GM12865 (cell line): ENCODE measurements at regions not wholly inside any gene's neighbourhood (a gene's known extent, or its start where the extent isn't known, plus 50 kb on each side); places are given as distances from the start of the nearest gene placed in this dataset.

Experiments
- DNase-seq: peaks from one replicate; pipeline ENCODE4 v3.0.0; 2010; ENCODE audit warnings: low read depth
- H3K4me3 ChIP-seq: 2 replicates; pipeline ENCODE4 v1.5.1; 2011; ENCODE audit warnings: mild to moderate bottlenecking, low read depth, low read length, control low read depth
- TF ChIP-seq, protein P1 (sequence below): IDR thresholded peaks from 2 replicates; pipeline ENCODE4 v1.5.1; 2011; ENCODE audit warnings: low read length, control low read depth, low read depth, inconsistent platforms; ENCODE audit not compliant: insufficient read depth; ENCODE audit errors: missing control alignments

DNA sequence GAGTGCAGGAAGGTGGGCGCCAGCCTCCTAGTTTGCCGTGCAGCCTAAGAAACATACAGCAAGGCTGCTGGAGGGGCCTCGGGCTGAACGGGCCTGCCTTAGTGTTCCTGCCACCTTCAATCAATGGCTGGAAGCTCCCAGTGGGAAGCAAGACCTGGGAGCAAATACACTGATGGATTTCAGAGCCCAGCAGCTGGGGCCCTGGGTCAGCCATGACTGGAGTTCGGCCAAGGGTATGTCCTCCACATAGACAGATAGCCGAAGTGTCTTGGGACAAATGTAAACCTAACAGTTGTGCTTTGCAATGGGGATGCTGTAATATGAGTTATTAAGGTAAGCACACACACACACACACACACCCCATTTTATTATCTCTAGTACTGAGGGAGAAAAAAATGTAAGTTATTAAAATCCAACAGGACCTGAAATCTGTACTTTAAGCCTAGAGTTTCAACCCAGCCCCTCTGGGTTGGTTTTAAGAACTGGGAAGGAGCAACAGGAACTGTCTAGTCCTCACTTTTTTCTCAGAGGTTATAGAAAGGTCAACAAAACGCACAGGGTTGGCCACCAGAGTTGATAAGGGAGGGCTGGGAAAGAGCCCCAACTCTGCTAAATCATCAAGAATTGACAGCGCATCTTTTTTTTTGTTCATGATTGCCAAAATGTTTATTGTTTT lies 50.0 kb upstream of the CELF2 start:
- TF ChIP-seq, protein P1, sequence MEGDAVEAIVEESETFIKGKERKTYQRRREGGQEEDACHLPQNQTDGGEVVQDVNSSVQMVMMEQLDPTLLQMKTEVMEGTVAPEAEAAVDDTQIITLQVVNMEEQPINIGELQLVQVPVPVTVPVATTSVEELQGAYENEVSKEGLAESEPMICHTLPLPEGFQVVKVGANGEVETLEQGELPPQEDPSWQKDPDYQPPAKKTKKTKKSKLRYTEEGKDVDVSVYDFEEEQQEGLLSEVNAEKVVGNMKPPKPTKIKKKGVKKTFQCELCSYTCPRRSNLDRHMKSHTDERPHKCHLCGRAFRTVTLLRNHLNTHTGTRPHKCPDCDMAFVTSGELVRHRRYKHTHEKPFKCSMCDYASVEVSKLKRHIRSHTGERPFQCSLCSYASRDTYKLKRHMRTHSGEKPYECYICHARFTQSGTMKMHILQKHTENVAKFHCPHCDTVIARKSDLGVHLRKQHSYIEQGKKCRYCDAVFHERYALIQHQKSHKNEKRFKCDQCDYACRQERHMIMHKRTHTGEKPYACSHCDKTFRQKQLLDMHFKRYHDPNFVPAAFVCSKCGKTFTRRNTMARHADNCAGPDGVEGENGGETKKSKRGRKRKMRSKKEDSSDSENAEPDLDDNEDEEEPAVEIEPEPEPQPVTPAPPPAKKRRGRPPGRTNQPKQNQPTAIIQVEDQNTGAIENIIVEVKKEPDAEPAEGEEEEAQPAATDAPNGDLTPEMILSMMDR = no peak
- DNase-seq = no peak
- no peak overlapping the region for H3K4me3 ChIP-seq
